ENCODE measurements at regions not wholly inside any gene's neighbourhood (a gene's known extent, or its start where the extent isn't known, plus 50 kb on each side); places are given as distances from the start of the nearest gene placed in this dataset.

- no peak for DNase-seq
- Mint-ChIP-seq H3K27ac (no peak overlapping the region), H3K36me3 (no peaks in the 10 kb centered on the region), H3K27me3 (no peaks in the 10 kb centered on the region), H3K9me3 (no peaks in the 10 kb centered on the region), H3K4me3 (no peak overlapping the region), H3K4me1 (no peaks in the 10 kb centered on the region)
- CTCF ChIA-PET, result no interaction called here
Observed at GRCh38 chr9:4370501-4370900, 70.6 kb upstream of the GLIS3 start.

GRCh38 chr9:4366591-4367330 is 66.9 kb upstream of the GLIS3 start:
- peaks cover 5% of the 10 kb centered on the region for H3K27me3 Mint-ChIP-seq
- DNase-seq, result peak; percentile 46

GRCh38 chr9:4365055-4365454 is 65.2 kb upstream of the GLIS3 start:
- Mint-ChIP-seq H3K9me3 (no peaks in the 10 kb centered on the region), H3K4me1 (no peaks in the 10 kb centered on the region), H3K27ac (no peak overlapping the region), H3K27me3 (peaks cover 8% of the 10 kb centered on the region), H3K36me3 (no peaks in the 10 kb centered on the region), H3K4me3 (no peak overlapping the region)
- CTCF ChIA-PET, result interaction anchor here (1.8 to 4.4 kb wide), 3 partner anchors 10 to 49 kb away, joined by 5 to 75 read pairs (median 8); no protein-coding TSS in a partner anchor
- DNase-seq, result no peak

More at GRCh38 chr9:4366591-4367330, 66.9 kb upstream of the GLIS3 start:
- no peak overlapping the region for H3K4me3 Mint-ChIP-seq
- no peaks in the 10 kb centered on the region for H3K4me1 Mint-ChIP-seq
- H3K36me3 Mint-ChIP-seq, result no peaks in the 10 kb centered on the region
- no peak overlapping the region for H3K27ac Mint-ChIP-seq
- CTCF ChIA-PET, result interaction anchor here (0.6 to 4.4 kb wide), 22 partner anchors 10 to 1876 kb away, joined by 3 to 75 read pairs (median 4); no protein-coding TSS in a partner anchor
- no peaks in the 10 kb centered on the region for H3K9me3 Mint-ChIP-seq

- CTCF ChIA-PET, result interaction anchor here (3.0 kb wide), 1 partner anchor 46 kb away, joined by 14 read pairs; no protein-coding TSS in a partner anchor
- H3K9me3 Mint-ChIP-seq, result no peaks in the 10 kb centered on the region
- no peak overlapping the region for H3K27ac Mint-ChIP-seq
- no peaks in the 10 kb centered on the region for H3K4me1 Mint-ChIP-seq
- H3K27me3 Mint-ChIP-seq, result peaks cover 14% of the 10 kb centered on the region
- no peak overlapping the region for H3K4me3 Mint-ChIP-seq
- no peaks in the 10 kb centered on the region for H3K36me3 Mint-ChIP-seq
- no peak for DNase-seq
Observed at GRCh38 chr9:4362281-4362680, 62.4 kb upstream of the GLIS3 start.

GRCh38 chr9:4359016-4359415 is 59.1 kb upstream of the GLIS3 start:
- no peaks in the 10 kb centered on the region for H3K9me3 Mint-ChIP-seq
- no peak for DNase-seq
- H3K27me3 Mint-ChIP-seq, result peaks cover 14% of the 10 kb centered on the region
- no peak overlapping the region for H3K27ac Mint-ChIP-seq
- H3K36me3 Mint-ChIP-seq, result no peaks in the 10 kb centered on the region
- H3K4me1 Mint-ChIP-seq, result no peaks in the 10 kb centered on the region
- CTCF ChIA-PET, result no interaction called here
- no peak overlapping the region for H3K4me3 Mint-ChIP-seq

- H3K4me3 Mint-ChIP-seq, result no peak overlapping the region
- no peaks in the 10 kb centered on the region for H3K36me3 Mint-ChIP-seq
- no peak for DNase-seq
- CTCF ChIA-PET, result no interaction called here
- no peak overlapping the region for H3K27ac Mint-ChIP-seq
- peaks cover 13% of the 10 kb centered on the region for H3K27me3 Mint-ChIP-seq
- no peaks in the 10 kb centered on the region for H3K4me1 Mint-ChIP-seq
- no peaks in the 10 kb centered on the region for H3K9me3 Mint-ChIP-seq
Observed at GRCh38 chr9:4357929-4358328, 58.1 kb upstream of the GLIS3 start.

GRCh38 chr9:4356306-4356705 is 56.4 kb upstream of the GLIS3 start:
- Mint-ChIP-seq H3K4me1 (no peaks in the 10 kb centered on the region), H3K9me3 (no peaks in the 10 kb centered on the region), H3K36me3 (no peaks in the 10 kb centered on the region), H3K27me3 (peaks cover 9% of the 10 kb centered on the region), H3K4me3 (no peak overlapping the region), H3K27ac (no peak overlapping the region)
- DNase-seq, result no peak
- CTCF ChIA-PET, result interaction anchor here (1.1 kb wide), 1 partner anchor 11 kb away, joined by 3 read pairs; no protein-coding TSS in a partner anchor

- CTCF ChIA-PET, result no interaction called here
- no peak for DNase-seq
- Mint-ChIP-seq H3K4me1 (no peaks in the 10 kb centered on the region), H3K4me3 (no peak overlapping the region), H3K27me3 (no peaks in the 10 kb centered on the region), H3K36me3 (no peaks in the 10 kb centered on the region), H3K27ac (no peak overlapping the region), H3K9me3 (no peaks in the 10 kb centered on the region)
Observed at GRCh38 chr9:4353236-4353635, 53.4 kb upstream of the GLIS3 start.

GRCh38 chr9:4349816-4350418 is 50.0 kb upstream of the GLIS3 start:
- Mint-ChIP-seq H3K9me3 (no peaks in the 10 kb centered on the region), H3K4me1 (peaks cover 4% of the 10 kb centered on the region), H3K36me3 (no peaks in the 10 kb centered on the region), H3K27me3 (peaks cover 3% of the 10 kb centered on the region), H3K4me3 (no peak overlapping the region), H3K27ac (no peak overlapping the region)
- CTCF ChIA-PET, result interaction anchor here (1.7 kb wide), 1 partner anchor 17 kb away, joined by 7 read pairs; no protein-coding TSS in a partner anchor
- no peak for DNase-seq
